GM12891 (cell line): ENCODE measurements at regions not wholly inside any gene's neighbourhood (a gene's known extent, or its start where the extent isn't known, plus 50 kb on each side); places are given as distances from the start of the nearest gene placed in this dataset.

Experiments
- POLR2A ChIP-seq: IDR thresholded peaks from 2 replicates; pipeline ENCODE4 v1.6.1; 2011; ENCODE audit warnings: low read depth, low read length, control low read depth
- POLR2AphosphoS5 ChIP-seq: IDR thresholded peaks from 2 replicates; pipeline ENCODE4 v1.6.1; 2011; ENCODE audit warnings: low read depth, low read length, control low read depth
- TAF1 ChIP-seq: IDR thresholded peaks from 2 replicates; pipeline ENCODE4 v1.6.1; 2011; ENCODE audit warnings: low read depth, low read length, control low read depth

DNA sequence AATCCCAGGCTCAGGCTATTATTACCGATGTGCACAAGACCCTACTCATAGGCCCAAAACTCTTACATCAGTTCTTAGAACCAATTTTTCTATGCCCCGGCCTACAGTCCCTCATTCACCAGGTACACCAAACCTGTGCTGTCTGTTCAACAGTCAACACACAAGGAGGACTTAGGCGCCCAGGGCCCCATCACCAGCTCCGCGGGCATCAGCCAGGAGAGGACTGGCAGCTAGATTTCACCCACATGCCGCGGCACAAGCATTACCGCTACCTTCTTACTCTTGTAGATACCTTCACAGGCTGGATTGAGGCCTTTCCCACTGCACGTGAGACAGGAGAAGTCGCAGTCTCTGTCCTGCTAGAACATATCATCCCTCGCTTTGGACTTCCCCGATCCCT, 962.5 kb downstream of the RPA4 start:
- no peak for TF ChIP-seq POLR2A
- TF ChIP-seq POLR2AphosphoS5: no peak
- no peak for TF ChIP-seq TAF1
